Upper lobe of right lung (tissue), 1 donor: ENCODE measurements at regions not wholly inside any gene's neighbourhood (a gene's known extent, or its start where the extent isn't known, plus 50 kb on each side); places are given as distances from the start of the nearest gene placed in this dataset.

ENCODE experiments used
- ATAC-seq: fragments of 200-7000 bp; cut with Tn5 transposase; one replicate; pipeline ENCODE4 v1.9.1; 2020; ENCODE audit warnings: mild to moderate bottlenecking, moderate library complexity
- DNase-seq: peaks from one replicate; pipeline ENCODE4 v3.0.0-alpha.2; 2020
- H3K27ac ChIP-seq: fragments of 200-600 bp; one replicate; pipeline ENCODE4 v1.8.0; 2022
- H3K27me3 ChIP-seq: fragments of 200-600 bp; one replicate; pipeline ENCODE4 v1.8.0; 2022; ENCODE audit warnings: mild to moderate bottlenecking
- H3K36me3 ChIP-seq: fragments of 200-600 bp; one replicate; pipeline ENCODE4 v1.8.0; 2022
- H3K4me1 ChIP-seq: fragments of 200-600 bp; one replicate; pipeline ENCODE4 v1.8.0; 2022
- H3K4me3 ChIP-seq: fragments of 200-600 bp; one replicate; pipeline ENCODE4 v1.8.0; 2022; ENCODE audit warnings: mild to moderate bottlenecking
- H3K9me3 ChIP-seq: fragments of 200-600 bp; one replicate; pipeline ENCODE4 v1.8.0; 2022
- intact Hi-C: fragments of 100-400 bp; cut with DNase I; formaldehyde crosslinking; loops from one replicate; pipeline ENCODE4 v1.11.0; 2022
- TF ChIP-seq, protein P1 (sequence below): fragments of 200-600 bp; IDR thresholded peaks from one replicate; pipeline ENCODE4 v1.8.0; 2022; ENCODE audit warnings: antibody characterized with exemption
- donor health status: DM: no; HTN: yes; CAD: no; lungs with severe emphysema.

DNA sequence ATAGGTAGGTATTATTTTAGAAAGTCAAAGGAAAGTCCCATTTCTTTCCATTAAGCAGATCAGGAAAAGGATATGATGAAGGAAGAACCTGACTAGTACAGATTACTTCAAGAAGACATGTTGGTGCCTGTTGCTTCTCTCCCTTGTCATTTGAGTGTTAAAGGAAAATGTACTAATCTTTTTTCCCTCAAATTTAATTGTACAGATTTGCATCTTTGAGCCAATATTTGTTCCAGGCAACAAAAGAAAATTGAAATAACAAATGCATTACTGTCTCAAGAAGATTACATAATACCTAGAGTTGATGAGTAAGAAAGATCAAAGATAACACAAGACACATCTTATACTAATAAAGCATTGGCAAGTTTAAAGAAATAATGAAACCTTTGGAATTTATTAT is 566.9 kb upstream of the ZP4 start:
- H3K27ac ChIP-seq, result no peak overlapping the region
- no peaks in the 10 kb centered on the region for H3K36me3 ChIP-seq
- H3K27me3 ChIP-seq, result no peaks in the 10 kb centered on the region
- H3K9me3 ChIP-seq, result no peaks in the 10 kb centered on the region
- TF ChIP-seq, protein P1, sequence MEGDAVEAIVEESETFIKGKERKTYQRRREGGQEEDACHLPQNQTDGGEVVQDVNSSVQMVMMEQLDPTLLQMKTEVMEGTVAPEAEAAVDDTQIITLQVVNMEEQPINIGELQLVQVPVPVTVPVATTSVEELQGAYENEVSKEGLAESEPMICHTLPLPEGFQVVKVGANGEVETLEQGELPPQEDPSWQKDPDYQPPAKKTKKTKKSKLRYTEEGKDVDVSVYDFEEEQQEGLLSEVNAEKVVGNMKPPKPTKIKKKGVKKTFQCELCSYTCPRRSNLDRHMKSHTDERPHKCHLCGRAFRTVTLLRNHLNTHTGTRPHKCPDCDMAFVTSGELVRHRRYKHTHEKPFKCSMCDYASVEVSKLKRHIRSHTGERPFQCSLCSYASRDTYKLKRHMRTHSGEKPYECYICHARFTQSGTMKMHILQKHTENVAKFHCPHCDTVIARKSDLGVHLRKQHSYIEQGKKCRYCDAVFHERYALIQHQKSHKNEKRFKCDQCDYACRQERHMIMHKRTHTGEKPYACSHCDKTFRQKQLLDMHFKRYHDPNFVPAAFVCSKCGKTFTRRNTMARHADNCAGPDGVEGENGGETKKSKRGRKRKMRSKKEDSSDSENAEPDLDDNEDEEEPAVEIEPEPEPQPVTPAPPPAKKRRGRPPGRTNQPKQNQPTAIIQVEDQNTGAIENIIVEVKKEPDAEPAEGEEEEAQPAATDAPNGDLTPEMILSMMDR, result no peak
- intact Hi-C loops, result no loop called here
- ATAC-seq (no peak), DNase-seq (no peak)
- H3K4me1 ChIP-seq, result no peaks in the 10 kb centered on the region
- H3K4me3 ChIP-seq, result no peak overlapping the region

DNA sequence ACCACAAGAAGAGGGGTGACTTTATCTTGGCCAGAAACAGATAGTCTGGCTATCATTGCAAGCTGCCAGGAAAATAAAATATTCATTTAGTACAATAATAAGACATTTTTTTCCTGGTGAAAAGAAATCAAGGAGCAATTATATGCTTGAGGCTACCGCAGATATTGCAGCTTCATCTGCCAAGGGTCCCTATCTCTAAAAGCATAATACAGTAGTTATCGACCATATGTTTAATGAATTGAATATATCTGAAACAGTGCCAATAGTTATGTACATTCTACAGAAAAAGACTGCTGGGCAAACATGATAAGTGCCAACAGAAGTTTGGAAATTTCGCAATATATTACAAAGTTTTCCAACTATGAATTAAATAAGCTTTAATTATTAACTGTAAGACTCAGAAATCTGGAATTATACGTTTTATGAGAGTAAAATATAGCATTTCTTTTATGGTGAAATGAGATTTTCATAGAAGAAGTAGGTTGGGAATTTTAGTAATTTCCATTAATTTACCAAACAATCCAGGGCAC is 561.1 kb upstream of the ZP4 start:
- no peaks in the 10 kb centered on the region for H3K36me3 ChIP-seq
- no peak overlapping the region for H3K27ac ChIP-seq
- DNase-seq (no peak), ATAC-seq (no peak)
- intact Hi-C loops, result no loop called here
- no peaks in the 10 kb centered on the region for H3K4me1 ChIP-seq
- no peak overlapping the region for H3K4me3 ChIP-seq
- H3K9me3 ChIP-seq, result no peaks in the 10 kb centered on the region
- H3K27me3 ChIP-seq, result no peaks in the 10 kb centered on the region
- TF ChIP-seq, protein P1, result no peak

DNA sequence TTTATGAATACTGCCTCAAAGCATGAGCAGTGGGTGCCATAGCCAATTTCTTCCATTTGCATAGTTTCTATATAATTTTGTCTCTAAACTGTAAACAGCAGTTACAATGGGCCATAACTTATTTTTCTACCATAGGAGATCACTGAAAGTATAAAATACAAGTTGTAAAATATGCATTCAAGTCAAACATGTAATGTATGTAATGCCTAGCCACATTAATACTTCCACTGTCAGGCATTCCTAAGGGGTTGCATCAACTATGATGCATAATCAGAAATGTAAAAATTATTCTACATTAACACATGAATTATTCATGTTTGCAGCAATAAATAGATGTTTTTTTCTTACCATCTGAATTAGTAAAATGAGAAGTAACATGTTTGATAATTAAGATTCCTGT is 560.3 kb upstream of the ZP4 start:
- Histone ChIP-seq H3K27me3 (no peaks in the 10 kb centered on the region), H3K36me3 (no peaks in the 10 kb centered on the region), H3K4me1 (no peaks in the 10 kb centered on the region), H3K4me3 (no peak overlapping the region), H3K27ac (no peak overlapping the region), H3K9me3 (no peaks in the 10 kb centered on the region)
- TF ChIP-seq, protein P1, result no peak
- DNase-seq (no peak), ATAC-seq (no peak)
- intact Hi-C loops, result no loop called here

DNA sequence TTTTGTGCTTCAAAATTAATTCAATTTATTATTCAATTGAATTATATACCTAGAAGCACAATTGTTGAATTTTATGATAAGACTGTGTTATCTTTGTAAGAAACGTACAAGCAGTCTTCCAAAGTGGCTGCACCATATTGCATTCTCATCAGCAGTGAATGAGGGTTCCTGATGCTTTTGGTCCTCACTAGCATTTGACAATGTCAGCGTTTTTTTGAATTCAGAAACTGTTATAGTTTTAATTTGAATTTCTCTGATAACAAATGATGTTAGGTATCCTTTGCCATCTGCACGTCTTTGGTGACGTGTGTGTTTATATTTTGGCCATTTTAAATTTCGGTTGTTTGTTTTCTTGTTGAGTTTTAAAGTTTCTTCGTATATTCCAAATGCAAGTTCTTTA is 553.0 kb upstream of the ZP4 start:
- Histone ChIP-seq H3K4me3 (no peak overlapping the region), H3K27ac (no peak overlapping the region), H3K9me3 (no peaks in the 10 kb centered on the region), H3K36me3 (no peaks in the 10 kb centered on the region), H3K27me3 (no peaks in the 10 kb centered on the region), H3K4me1 (no peaks in the 10 kb centered on the region)
- TF ChIP-seq, protein P1, result no peak
- no peak for DNase-seq
- intact Hi-C loops, result no loop called here
- no peak for ATAC-seq

DNA sequence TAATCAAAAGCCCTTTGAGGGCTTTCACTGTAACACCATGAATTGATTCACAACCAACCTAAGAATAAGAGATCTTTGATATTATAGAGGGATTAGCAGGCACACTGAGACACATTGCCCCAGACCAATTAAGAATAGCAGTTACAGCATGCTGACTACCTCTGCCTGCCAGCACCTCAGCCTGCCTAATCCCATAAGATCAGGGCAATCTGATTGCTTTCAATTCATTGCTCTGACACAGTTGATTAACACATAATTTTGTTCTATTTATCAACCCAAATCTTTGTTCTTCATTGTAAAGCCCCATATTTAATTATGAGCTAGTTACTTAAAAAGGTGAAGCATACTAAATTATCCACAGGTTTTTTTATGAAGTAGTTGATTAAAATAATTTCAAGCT is 548.8 kb upstream of the ZP4 start:
- DNase-seq (no peak), ATAC-seq (no peak)
- TF ChIP-seq, protein P1, result no peak

More for the DNA sequence above, 548.8 kb upstream of the ZP4 start:
- Histone ChIP-seq H3K9me3 (no peaks in the 10 kb centered on the region), H3K27me3 (no peaks in the 10 kb centered on the region), H3K4me1 (no peaks in the 10 kb centered on the region), H3K4me3 (no peak overlapping the region), H3K36me3 (no peaks in the 10 kb centered on the region), H3K27ac (no peak overlapping the region)
- intact Hi-C loops, result no loop called here
